Omental fat pad (tissue), 3 donors: ENCODE measurements at regions not wholly inside any gene's neighbourhood (a gene's known extent, or its start where the extent isn't known, plus 50 kb on each side); places are given as distances from the start of the nearest gene placed in this dataset. TPM values are rescaled to one million over a fixed set of nuclear protein-coding genes. Genes with fewer than 3 reads are reported as not detected.
"Not testable (repeated sequence)": the region's sequence is repeated elsewhere in the genome, so short reads cannot be mapped to it uniquely, and the experiment has no call there.

Experiments used
- ATAC-seq: fragments of 150-250 bp; one replicate; pipeline ENCODE4 v1.9.1; 2016; ENCODE audit warnings: mild to moderate bottlenecking, moderate library complexity; ENCODE audit not compliant: low FRiP score
- DNase-seq: peaks from one replicate; pipeline ENCODE4 v3.0.0-alpha.2; 2019; ENCODE audit warnings: low spot score
- CTCF ChIP-seq, 3 donors: fragments of 450-650 bp; IDR thresholded peaks; one replicate each; pipeline ENCODE4 v1.5.1; 2016 to 2017; ENCODE audit warnings: antibody characterized with exemption in 3 of 3, mild to moderate bottlenecking in 3 of 3, moderate library complexity in 2 of 3
- small RNA-seq: library from RNA; depleted of rRNA; stranded (forward); fragments of <200 nt; gene quantifications from one replicate; pipeline ENCODE3, GENCODE V24; 2016

- DNase-seq (no peak), ATAC-seq (no peak)
- no peak for TF ChIP-seq CTCF (IDR thresholded peaks at IDR 0.05)
Observed at GRCh38 chr15:19956124-19956796, 585.3 kb downstream of the GOLGA6L6 start.

- TF ChIP-seq CTCF (IDR thresholded peaks at IDR 0.05), result no peak
- ATAC-seq (no peak), DNase-seq (no peak)
Observed at GRCh38 chr15:19944261-19944888, 597.2 kb downstream of the GOLGA6L6 start.

GRCh38 chr15:19943515-19943914, 598.1 kb downstream of the GOLGA6L6 start:
- no peak for DNase-seq
- TF ChIP-seq CTCF (IDR thresholded peaks at IDR 0.05), result no peak
- ATAC-seq, result no peak

- not testable (repeated sequence) for ATAC-seq, DNase-seq
Observed at GRCh38 chr15:19903281-19903680, 638.3 kb downstream of the GOLGA6L6 start.

GRCh38 chr15:19902388-19902787, 639.2 kb downstream of the GOLGA6L6 start:
- not testable (repeated sequence) for ATAC-seq, DNase-seq

GRCh38 chr15:19901414-19901813, 640.2 kb downstream of the GOLGA6L6 start:
- DNase-seq, result not testable (repeated sequence)

GRCh38 chr15:19899021-19899824, 642.4 kb downstream of the GOLGA6L6 start:
- DNase-seq (no peak), ATAC-seq (no peak)
- TF ChIP-seq CTCF (IDR thresholded peaks at IDR 0.05), result no peak

More at GRCh38 chr15:19901414-19901813, 640.2 kb downstream of the GOLGA6L6 start:
- not testable (repeated sequence) for ATAC-seq

GRCh38 chr15:19888811-19889210, 652.8 kb downstream of the GOLGA6L6 start:
- ATAC-seq, DNase-seq: not testable (repeated sequence)

- not testable (repeated sequence) for DNase-seq, ATAC-seq
Observed at GRCh38 chr15:19844061-19844460, 697.5 kb downstream of the GOLGA6L6 start.

Small RNA genes lying in the stretch of these regions (small RNA-seq; reads per million reads assigned to genes)
- gene AC138701.2, result not detected
- not detected for gene IGHD1OR15-1A
- not detected for gene IGHD2OR15-2A
- gene IGHD3OR15-3A, result not detected
- gene IGHD4OR15-4A, result not detected
- not detected for gene IGHD5OR15-5A
- gene RN7SL584P, result not detected
- not detected for gene RNU6-978P
